ENCODE measurements at regions not wholly inside any gene's neighbourhood (a gene's known extent, or its start where the extent isn't known, plus 50 kb on each side); places are given as distances from the start of the nearest gene placed in this dataset.

GRCh38 chrX:82342531-82342930, 1140.6 kb downstream of the SH3BGRL start:
- no peak for DNase-seq
- intact Hi-C loops (cut with DNase I; ENCODE audit: low total_unique reads), result no loop called here
- TF ChIP-seq EP300 (IDR thresholded peaks at IDR 0.05) (no peak), POLR2AphosphoS5 (IDR thresholded peaks at IDR 0.05) (no peak), POLR2A (IDR thresholded peaks at IDR 0.05) (no peak), CTCF (IDR thresholded peaks at IDR 0.05) (no peak)
- H3K27ac ChIP-seq, result no peak overlapping the region
- no peak overlapping the region for H3K4me3 ChIP-seq
- no peaks in the 10 kb centered on the region for H3K9me3 ChIP-seq
- WGBS, 5 donors, result 47 to 69% (median 55%) methylated on average over 3 of the region's 3 CpGs
- H3K4me1 ChIP-seq, result no peaks in the 10 kb centered on the region
- no peaks in the 10 kb centered on the region for H3K36me3 ChIP-seq
- H3K27me3 ChIP-seq, result no peaks in the 10 kb centered on the region

- WGBS, 5 donors, result 68 to 85% (median 72%) methylated on average over 4 to 5 of the region's 5 CpGs
- no peak for DNase-seq
- Histone ChIP-seq H3K36me3 (no peaks in the 10 kb centered on the region), H3K4me1 (no peaks in the 10 kb centered on the region), H3K4me3 (no peak overlapping the region), H3K27ac (no peak overlapping the region), H3K27me3 (no peaks in the 10 kb centered on the region), H3K9me3 (no peaks in the 10 kb centered on the region)
- TF ChIP-seq POLR2A (IDR thresholded peaks at IDR 0.05), result no peak
- no peak for TF ChIP-seq CTCF (IDR thresholded peaks at IDR 0.05)
- no peak for TF ChIP-seq POLR2AphosphoS5 (IDR thresholded peaks at IDR 0.05)
- TF ChIP-seq EP300 (IDR thresholded peaks at IDR 0.05), result no peak
- intact Hi-C loops (cut with DNase I; ENCODE audit: low total_unique reads), result no loop called here
These were observed 1145.5 kb upstream of the POU3F4 start for GRCh38 chrX:82362550-82362949.

- Histone ChIP-seq H3K36me3 (no peaks in the 10 kb centered on the region), H3K27me3 (no peaks in the 10 kb centered on the region), H3K27ac (no peak overlapping the region), H3K4me3 (no peak overlapping the region), H3K9me3 (no peaks in the 10 kb centered on the region), H3K4me1 (no peaks in the 10 kb centered on the region)
- DNase-seq, result no peak
- 82 to 100% (median 96%) methylated on average over 1 of the region's 1 CpG; no CpG with 5 or more reads in 1 of the 5 donors for WGBS, 5 donors
- TF ChIP-seq EP300 (IDR thresholded peaks at IDR 0.05) (no peak), POLR2AphosphoS5 (IDR thresholded peaks at IDR 0.05) (no peak), CTCF (IDR thresholded peaks at IDR 0.05) (no peak), POLR2A (IDR thresholded peaks at IDR 0.05) (no peak)
- intact Hi-C loops (cut with DNase I; ENCODE audit: low total_unique reads), result no loop called here
These were observed 1145.1 kb upstream of the POU3F4 start for GRCh38 chrX:82362990-82363389.

- no peak overlapping the region for H3K4me3 ChIP-seq
- intact Hi-C loops (cut with DNase I; ENCODE audit: low total_unique reads), result no loop called here
- H3K9me3 ChIP-seq, result no peaks in the 10 kb centered on the region
- DNase-seq, result no peak
- H3K4me1 ChIP-seq, result no peaks in the 10 kb centered on the region
- no peaks in the 10 kb centered on the region for H3K36me3 ChIP-seq
- no peak overlapping the region for H3K27ac ChIP-seq
- TF ChIP-seq EP300 (IDR thresholded peaks at IDR 0.05) (no peak), CTCF (IDR thresholded peaks at IDR 0.05) (no peak), POLR2AphosphoS5 (IDR thresholded peaks at IDR 0.05) (no peak), POLR2A (IDR thresholded peaks at IDR 0.05) (no peak)
- WGBS, 5 donors, result 91 to 96% (median 92%) methylated on average over 3 of the region's 3 CpGs
- H3K27me3 ChIP-seq, result no peaks in the 10 kb centered on the region
These were observed 1137.0 kb upstream of the POU3F4 start for GRCh38 chrX:82370978-82371646.
